Epidermal melanocyte (primary cell): ENCODE measurements at regions not wholly inside any gene's neighbourhood (a gene's known extent, or its start where the extent isn't known, plus 50 kb on each side); places are given as distances from the start of the nearest gene placed in this dataset.

Experiments used
- DNase-seq: peaks from one replicate; pipeline ENCODE4 v3.0.0; 2011; ENCODE audit warnings: low spot score; ENCODE audit not compliant: insufficient read length

GRCh38 chr5:4180703-4181102, 585.1 kb downstream of the IRX1 start:
- no peak for DNase-seq

- no peak for DNase-seq
These were observed 586.5 kb downstream of the IRX1 start for GRCh38 chr5:4182144-4182543.

- no peak for DNase-seq
These were observed 589.5 kb downstream of the IRX1 start for GRCh38 chr5:4185127-4185526.

GRCh38 chr5:4188704-4189103, 593.1 kb downstream of the IRX1 start:
- no peak for DNase-seq

- DNase-seq = no peak
These were observed 593.7 kb downstream of the IRX1 start for GRCh38 chr5:4189317-4189716.

- no peak for DNase-seq
These were observed 595.4 kb downstream of the IRX1 start for GRCh38 chr5:4191041-4191440.

GRCh38 chr5:4191703-4192102, 596.1 kb downstream of the IRX1 start:
- DNase-seq = no peak

GRCh38 chr5:4192111-4192510, 596.5 kb downstream of the IRX1 start:
- DNase-seq = no peak

GRCh38 chr5:4196744-4197143, 601.1 kb downstream of the IRX1 start:
- no peak for DNase-seq

- no peak for DNase-seq
These were observed 601.5 kb downstream of the IRX1 start for GRCh38 chr5:4197151-4197550.

GRCh38 chr5:4198461-4198860, 602.8 kb downstream of the IRX1 start:
- DNase-seq = no peak

GRCh38 chr5:4199049-4199841, 603.6 kb downstream of the IRX1 start:
- no peak for DNase-seq

- DNase-seq = no peak
These were observed 607.5 kb downstream of the IRX1 start for GRCh38 chr5:4203146-4203545.

- no peak for DNase-seq
These were observed 608.9 kb downstream of the IRX1 start for GRCh38 chr5:4204276-4205141.

- DNase-seq = no peak
These were observed 609.8 kb downstream of the IRX1 start for GRCh38 chr5:4205398-4205797.

- DNase-seq = no peak
These were observed 610.5 kb downstream of the IRX1 start for GRCh38 chr5:4206127-4206526.

- DNase-seq = no peak
These were observed 611.9 kb downstream of the IRX1 start for GRCh38 chr5:4207486-4207885.

GRCh38 chr5:4208537-4208936, 612.9 kb downstream of the IRX1 start:
- no peak for DNase-seq

GRCh38 chr5:4208996-4209395, 613.4 kb downstream of the IRX1 start:
- no peak for DNase-seq

GRCh38 chr5:4212071-4212739, 616.6 kb downstream of the IRX1 start:
- DNase-seq = no peak

GRCh38 chr5:4212981-4213819, 617.6 kb downstream of the IRX1 start:
- no peak for DNase-seq
